Prostate gland (tissue), 2 donors: ENCODE measurements at regions not wholly inside any gene's neighbourhood (a gene's known extent, or its start where the extent isn't known, plus 50 kb on each side); places are given as distances from the start of the nearest gene placed in this dataset.

Source experiments
- CTCF ChIP-seq, 4 experiments: fragments of 200-600 bp in 2 of 4; fragments of 450-650 bp in 2 of 4; sonication (generic) in 2 of 4; IDR thresholded peaks; 1 replicate in 3 of 4; 2 replicates in 1 of 4; pipeline ENCODE4 v1.5.1; 2016 to 2019; ENCODE audit warnings: antibody characterized with exemption in 4 of 4, mild to moderate bottlenecking in 2 of 4, moderate library complexity in 2 of 4
- POLR2A ChIP-seq: fragments of 450-650 bp; IDR thresholded peaks from one replicate; pipeline ENCODE4 v1.6.1; 2016; ENCODE audit warnings: antibody characterized with exemption, mild to moderate bottlenecking

- TF ChIP-seq CTCF (IDR thresholded peaks at IDR 0.05) (no peak), POLR2A (no peak)
Observed at GRCh38 chr20:40540166-40540565, 148.9 kb downstream of the MAFB start.
